ENCODE measurements at regions not wholly inside any gene's neighbourhood (a gene's known extent, or its start where the extent isn't known, plus 50 kb on each side); places are given as distances from the start of the nearest gene placed in this dataset.
A peak's percentile ranks its signal among the peaks of the same experiment; 100 is the strongest.
"Not testable (repeated sequence)": the region's sequence is repeated elsewhere in the genome, so short reads cannot be mapped to it uniquely, and the experiment has no call there.

DNA sequence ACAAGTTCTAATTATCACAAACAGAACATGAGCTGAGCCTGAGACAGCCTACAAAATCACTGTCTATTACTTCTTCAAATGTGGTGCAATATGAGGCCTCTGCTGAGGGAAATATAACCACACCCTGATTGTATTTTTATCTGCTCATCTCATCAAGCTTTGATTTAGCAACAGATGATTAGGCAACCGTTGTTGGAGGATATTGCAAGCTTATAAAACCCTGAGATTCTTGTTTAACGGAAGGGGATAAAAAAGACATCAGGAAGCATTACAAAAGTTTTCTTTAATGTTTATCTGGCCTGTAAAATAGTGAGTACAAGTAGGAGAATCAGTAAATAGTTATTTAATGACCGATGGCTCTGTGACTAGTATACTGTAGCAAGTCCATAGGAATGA lies 108.5 kb downstream of the ZNF330 start:
- TF ChIP-seq, protein P1, sequence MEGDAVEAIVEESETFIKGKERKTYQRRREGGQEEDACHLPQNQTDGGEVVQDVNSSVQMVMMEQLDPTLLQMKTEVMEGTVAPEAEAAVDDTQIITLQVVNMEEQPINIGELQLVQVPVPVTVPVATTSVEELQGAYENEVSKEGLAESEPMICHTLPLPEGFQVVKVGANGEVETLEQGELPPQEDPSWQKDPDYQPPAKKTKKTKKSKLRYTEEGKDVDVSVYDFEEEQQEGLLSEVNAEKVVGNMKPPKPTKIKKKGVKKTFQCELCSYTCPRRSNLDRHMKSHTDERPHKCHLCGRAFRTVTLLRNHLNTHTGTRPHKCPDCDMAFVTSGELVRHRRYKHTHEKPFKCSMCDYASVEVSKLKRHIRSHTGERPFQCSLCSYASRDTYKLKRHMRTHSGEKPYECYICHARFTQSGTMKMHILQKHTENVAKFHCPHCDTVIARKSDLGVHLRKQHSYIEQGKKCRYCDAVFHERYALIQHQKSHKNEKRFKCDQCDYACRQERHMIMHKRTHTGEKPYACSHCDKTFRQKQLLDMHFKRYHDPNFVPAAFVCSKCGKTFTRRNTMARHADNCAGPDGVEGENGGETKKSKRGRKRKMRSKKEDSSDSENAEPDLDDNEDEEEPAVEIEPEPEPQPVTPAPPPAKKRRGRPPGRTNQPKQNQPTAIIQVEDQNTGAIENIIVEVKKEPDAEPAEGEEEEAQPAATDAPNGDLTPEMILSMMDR (IDR thresholded peaks at IDR 0.05; ENCODE audit: low read depth, low read length, missing control alignments) = no peak
- Histone ChIP-seq H3K36me3 (replicated peaks) (no peaks in the 10 kb centered on the region), H3K27me3 (replicated peaks) (no peaks in the 10 kb centered on the region), H3K27ac (no peak overlapping the region), H3K4me3 (ENCODE audit: low read depth, low read length) (no peak overlapping the region)
- in situ Hi-C loops (cut with HindIII; ENCODE audit: low pct_ligation_motif_present, low sequenced_read_pairs) = no loop called here
- no peak for DNase-seq

DNA sequence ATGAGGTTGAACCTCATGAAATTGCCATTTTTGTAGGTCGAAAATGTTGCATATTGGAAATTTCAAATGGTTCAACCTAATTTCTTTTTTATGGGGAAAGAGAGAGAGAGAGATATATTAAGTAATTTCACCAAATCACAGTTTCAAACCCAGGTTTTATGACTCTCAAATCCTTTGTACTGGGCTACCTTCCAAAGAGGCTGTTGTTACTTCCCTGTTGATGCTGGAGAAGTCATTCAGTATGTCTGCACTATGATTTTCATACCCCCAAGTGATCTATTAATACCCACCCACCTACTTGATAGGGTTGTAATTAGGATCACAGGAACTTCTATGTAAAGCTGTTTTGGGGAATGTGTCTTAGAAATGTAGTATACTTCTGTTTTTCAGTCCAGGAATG lies 109.9 kb downstream of the ZNF330 start:
- DNase-seq = no peak

DNA sequence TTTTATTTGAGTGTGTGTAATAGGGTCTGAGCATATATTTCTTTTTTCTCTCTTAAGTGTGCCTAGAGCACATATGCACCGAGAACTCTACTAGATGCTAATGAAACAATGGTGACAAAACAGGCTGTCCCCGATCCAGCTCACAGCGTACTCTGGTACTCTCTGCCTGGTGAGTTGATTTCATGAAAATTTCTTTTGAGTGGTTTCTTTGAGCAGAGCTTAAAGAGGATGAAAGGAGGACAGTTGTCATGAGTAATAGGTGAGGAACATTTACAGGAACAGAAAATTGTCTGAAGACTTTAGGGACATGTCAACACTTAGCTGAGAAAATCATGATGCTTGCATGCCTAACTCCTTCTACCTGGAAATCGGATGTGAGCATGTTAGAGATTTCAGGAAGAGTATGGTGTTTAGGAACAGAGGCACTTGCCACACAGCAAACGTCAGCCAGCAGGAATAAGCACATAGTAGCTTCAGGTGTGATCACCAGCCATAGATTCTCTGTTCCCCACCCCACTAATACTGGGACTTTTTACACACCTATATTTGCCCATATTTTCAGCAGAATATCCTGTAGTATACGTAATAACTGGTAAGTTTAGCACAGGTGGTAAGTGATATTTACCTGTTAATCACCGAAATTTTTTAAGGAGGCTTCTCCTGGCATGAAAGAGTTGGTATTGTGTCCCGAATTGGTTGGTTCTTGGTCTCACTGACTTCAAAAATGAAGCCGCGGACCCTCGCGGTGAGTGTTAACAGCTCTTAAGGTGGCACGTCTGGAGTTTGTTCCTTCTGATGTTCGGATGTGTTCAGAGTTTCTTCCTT lies 111.1 kb downstream of the ZNF330 start:
- in situ Hi-C loops (cut with HindIII; ENCODE audit: low pct_ligation_motif_present, low sequenced_read_pairs) = no loop called here
- no peaks in the 10 kb centered on the region for H3K36me3 ChIP-seq (replicated peaks)
- no peak overlapping the region for H3K27ac ChIP-seq
- DNase-seq = no peak
- H3K4me3 ChIP-seq (ENCODE audit: low read depth, low read length) = no peak overlapping the region
- TF ChIP-seq, protein P1 (IDR thresholded peaks at IDR 0.05; ENCODE audit: low read depth, low read length, missing control alignments) = no peak
- no peaks in the 10 kb centered on the region for H3K27me3 ChIP-seq (replicated peaks)

More for the DNA sequence above, 109.9 kb downstream of the ZNF330 start:
- Histone ChIP-seq H3K36me3 (replicated peaks) (no peaks in the 10 kb centered on the region), H3K27ac (no peak overlapping the region), H3K4me3 (ENCODE audit: low read depth, low read length) (no peak overlapping the region), H3K27me3 (replicated peaks) (no peaks in the 10 kb centered on the region)
- TF ChIP-seq, protein P1 (IDR thresholded peaks at IDR 0.05; ENCODE audit: low read depth, low read length, missing control alignments) = no peak
- in situ Hi-C loops (cut with HindIII; ENCODE audit: low pct_ligation_motif_present, low sequenced_read_pairs) = no loop called here

DNA sequence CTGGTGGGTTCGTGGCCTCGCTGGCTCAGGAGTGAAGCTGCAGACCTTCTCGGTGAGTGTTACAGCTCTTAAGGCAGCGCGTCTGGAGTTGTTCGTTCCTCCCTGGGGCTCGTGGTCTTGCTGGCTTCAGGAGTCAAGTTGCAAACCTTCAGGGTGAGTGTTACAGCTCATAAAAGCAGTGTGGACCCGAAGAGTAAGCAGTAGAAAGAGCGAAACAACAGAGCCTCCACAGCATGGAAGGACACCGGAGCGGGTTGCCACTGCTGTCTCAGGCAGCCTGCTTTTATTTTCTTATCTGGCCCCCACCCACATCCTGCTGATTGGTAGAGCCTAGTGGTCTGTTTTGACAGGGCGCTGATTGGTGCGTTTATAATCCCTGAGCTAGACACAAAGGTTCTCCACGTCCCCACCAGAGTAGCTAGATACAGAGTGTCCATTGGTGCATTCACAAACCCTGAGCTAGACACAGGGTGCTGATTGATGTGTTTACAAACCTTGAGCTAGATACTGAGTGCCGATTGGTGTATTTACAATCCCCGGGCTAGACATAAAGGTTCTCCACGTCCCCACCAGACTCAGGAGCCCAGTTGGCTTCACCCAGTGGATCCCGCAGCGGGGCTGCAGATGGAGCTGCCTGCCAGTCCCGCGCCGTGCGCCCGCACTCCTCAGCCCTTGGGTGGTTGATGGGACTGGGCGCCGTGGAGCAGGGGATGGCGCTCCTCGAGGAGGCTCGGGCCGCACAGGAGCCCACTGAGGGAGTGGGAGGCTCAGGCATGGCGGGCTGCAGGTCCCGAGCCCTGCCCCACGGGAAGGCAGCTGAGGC lies 111.9 kb downstream of the ZNF330 start:
- H3K4me3 ChIP-seq (ENCODE audit: low read depth, low read length) = peak overlapping the region; percentile 42
- H3K27ac ChIP-seq; DNase-seq; in situ Hi-C loops (cut with HindIII; ENCODE audit: low pct_ligation_motif_present, low sequenced_read_pairs); H3K36me3 ChIP-seq (replicated peaks); H3K27me3 ChIP-seq (replicated peaks): not testable (repeated sequence)

DNA sequence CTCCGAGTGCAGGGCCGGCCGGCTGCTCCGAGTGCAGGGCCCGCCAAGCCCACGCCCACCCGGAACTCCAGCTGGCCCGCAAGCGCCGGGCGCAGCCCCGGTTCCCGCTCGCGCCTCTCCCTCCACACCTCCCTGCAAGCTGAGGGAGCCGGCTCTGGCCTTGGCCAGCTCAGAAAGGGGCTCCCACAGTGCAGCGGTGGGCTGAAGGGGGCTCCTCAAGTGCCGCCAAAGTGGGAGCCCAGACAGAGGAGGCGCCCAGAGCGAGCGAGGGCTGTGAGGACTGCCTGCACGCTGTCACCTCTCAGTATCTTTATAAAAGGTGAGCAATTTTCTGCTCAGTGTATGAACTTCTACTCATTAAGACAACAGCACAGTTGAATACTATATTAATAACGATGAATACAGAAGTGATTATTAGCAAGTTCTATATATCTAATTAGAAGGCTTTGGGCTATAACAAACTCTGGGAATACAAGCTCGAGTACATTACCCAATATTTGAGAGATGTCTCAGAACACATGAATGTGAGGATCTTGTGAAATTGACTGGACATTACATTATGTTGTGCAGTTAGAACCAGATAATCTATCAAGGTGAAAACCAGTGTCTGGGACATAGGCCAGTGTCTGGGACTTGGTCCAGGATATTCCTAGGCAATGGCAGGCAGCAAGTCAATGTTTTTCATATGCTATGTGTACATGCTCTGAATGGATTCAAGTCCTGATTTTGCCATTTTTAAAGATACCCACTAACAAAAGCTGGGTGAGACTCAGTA lies 112.9 kb downstream of the ZNF330 start:
- H3K36me3 ChIP-seq (replicated peaks); in situ Hi-C loops (cut with HindIII; ENCODE audit: low pct_ligation_motif_present, low sequenced_read_pairs); DNase-seq; H3K27ac ChIP-seq; H3K27me3 ChIP-seq (replicated peaks): not testable (repeated sequence)
- H3K4me3 ChIP-seq (ENCODE audit: low read depth, low read length) = peak overlapping the region; percentile 42

DNA sequence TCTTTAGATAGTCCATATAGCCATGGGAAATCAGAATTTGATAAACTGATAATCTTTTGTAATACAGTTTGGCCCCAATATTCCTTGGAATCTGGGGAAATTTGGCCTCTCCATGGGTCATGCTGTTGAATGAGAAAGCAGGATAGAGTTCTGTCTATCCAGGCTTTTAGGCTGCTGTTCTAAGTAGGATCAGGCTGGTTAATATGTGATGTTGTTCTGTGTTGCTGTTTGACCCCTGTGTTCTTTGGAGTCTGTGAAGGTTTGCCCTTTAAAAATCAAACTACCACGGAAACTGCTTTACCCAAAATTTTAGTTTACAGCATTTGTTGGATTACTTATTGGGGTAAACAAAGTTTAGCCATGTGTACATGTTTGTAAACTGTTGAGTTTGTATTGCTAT lies 114.5 kb downstream of the ZNF330 start:
- TF ChIP-seq, protein P1 (IDR thresholded peaks at IDR 0.05; ENCODE audit: low read depth, low read length, missing control alignments) = no peak
- no peak overlapping the region for H3K27ac ChIP-seq
- no peaks in the 10 kb centered on the region for H3K36me3 ChIP-seq (replicated peaks)
- H3K27me3 ChIP-seq (replicated peaks) = no peaks in the 10 kb centered on the region
- no peak for DNase-seq
- in situ Hi-C loops (cut with HindIII; ENCODE audit: low pct_ligation_motif_present, low sequenced_read_pairs) = no loop called here
- no peak overlapping the region for H3K4me3 ChIP-seq (ENCODE audit: low read depth, low read length)

All from brain microvascular endothelial cell (primary cell).